Parathyroid adenoma (tissue), 2 donors: ENCODE measurements at regions not wholly inside any gene's neighbourhood (a gene's known extent, or its start where the extent isn't known, plus 50 kb on each side); places are given as distances from the start of the nearest gene placed in this dataset.
A peak's percentile ranks its signal among the peaks of the same experiment; 100 is the strongest.

ENCODE experiments used
- H2AFZ ChIP-seq: fragments of 300-600 bp; sonication (generic); one replicate; pipeline ENCODE4 v1.7.0; 2017; ENCODE audit warnings: antibody characterized with exemption, mild to moderate bottlenecking
- H3K27ac ChIP-seq: fragments of 300-600 bp; sonication (generic); one replicate; pipeline ENCODE4 v1.7.0; 2017
- H3K27me3 ChIP-seq: fragments of 300-600 bp; sonication (generic); one replicate; pipeline ENCODE4 v1.7.0; 2017; ENCODE audit warnings: low read length; ENCODE audit not compliant: control insufficient read depth, insufficient read depth
- H3K36me3 ChIP-seq: fragments of 300-600 bp; sonication (generic); one replicate; pipeline ENCODE4 v1.7.0; 2017; ENCODE audit warnings: low read length; ENCODE audit not compliant: control insufficient read depth, insufficient read depth
- H3K4me1 ChIP-seq: fragments of 300-600 bp; sonication (generic); one replicate; pipeline ENCODE4 v1.7.0; 2017; ENCODE audit warnings: control low read depth
- H3K4me2 ChIP-seq: fragments of 300-600 bp; sonication (generic); one replicate; pipeline ENCODE4 v1.7.0; 2017; ENCODE audit warnings: low read length
- H3K4me3 ChIP-seq: fragments of 300-600 bp; sonication (generic); one replicate; pipeline ENCODE4 v1.7.0; 2017; ENCODE audit warnings: low read depth, low read length
- H3K79me2 ChIP-seq: fragments of 300-600 bp; sonication (generic); one replicate; pipeline ENCODE4 v1.7.0; 2017; ENCODE audit warnings: control low read depth
- H3K9ac ChIP-seq: fragments of 300-600 bp; sonication (generic); one replicate; pipeline ENCODE4 v1.7.0; 2017; ENCODE audit warnings: mild to moderate bottlenecking
- H3K9me3 ChIP-seq: fragments of 300-600 bp; sonication (generic); one replicate; pipeline ENCODE4 v1.7.0; 2017; ENCODE audit warnings: low read length; ENCODE audit not compliant: control insufficient read depth
- CTCF ChIP-seq: fragments of 300-600 bp; sonication (generic); IDR thresholded peaks from one replicate; pipeline ENCODE4 v1.7.0; 2017; ENCODE audit warnings: antibody characterized with exemption, mild to moderate bottlenecking
- donor health status: primary hyperparathyroidism.

DNA sequence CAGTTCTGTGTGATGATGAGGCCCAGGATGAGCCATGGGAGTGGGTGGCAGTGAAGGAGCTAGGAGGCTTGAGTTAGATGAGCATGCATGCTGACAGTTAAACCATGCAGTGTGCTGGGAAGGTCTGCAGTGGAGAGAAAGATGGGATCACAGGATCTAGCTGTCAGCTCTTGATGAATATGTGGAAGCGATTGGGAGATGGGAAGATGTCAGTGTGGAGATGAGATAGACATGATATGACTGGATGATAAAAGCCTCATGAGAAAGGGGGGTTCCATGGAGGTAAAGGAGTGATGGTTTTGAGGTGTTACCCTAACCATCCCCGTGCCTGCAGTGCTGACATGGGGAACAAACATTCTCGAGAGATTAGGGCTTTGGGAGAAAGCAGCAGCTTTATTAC lies 165.0 kb upstream of the CTBP2 start:
- no peak overlapping the region for H3K4me3 ChIP-seq
- H2AFZ ChIP-seq = no peak overlapping the region
- no peaks in the 10 kb centered on the region for H3K79me2 ChIP-seq
- H3K9ac ChIP-seq = no peak overlapping the region
- H3K4me2 ChIP-seq = no peak overlapping the region
- H3K9me3 ChIP-seq = no peaks in the 10 kb centered on the region
- no peak for TF ChIP-seq CTCF
- no peak overlapping the region for H3K27ac ChIP-seq
- H3K27me3 ChIP-seq = no peaks in the 10 kb centered on the region
- no peaks in the 10 kb centered on the region for H3K4me1 ChIP-seq
- no peaks in the 10 kb centered on the region for H3K36me3 ChIP-seq

- Histone ChIP-seq H3K36me3 (no peaks in the 10 kb centered on the region), H3K79me2 (no peaks in the 10 kb centered on the region), H3K4me2 (peak overlapping the region; percentile 4), H3K9me3 (no peaks in the 10 kb centered on the region), H2AFZ (no peak overlapping the region), H3K4me3 (no peak overlapping the region), H3K27ac (no peak overlapping the region), H3K27me3 (no peaks in the 10 kb centered on the region), H3K9ac (no peak overlapping the region), H3K4me1 (no peaks in the 10 kb centered on the region)
- TF ChIP-seq CTCF = no peak
These were observed 156.1 kb upstream of the CTBP2 start for GRCh38 chr10:125316436-125316835.

DNA sequence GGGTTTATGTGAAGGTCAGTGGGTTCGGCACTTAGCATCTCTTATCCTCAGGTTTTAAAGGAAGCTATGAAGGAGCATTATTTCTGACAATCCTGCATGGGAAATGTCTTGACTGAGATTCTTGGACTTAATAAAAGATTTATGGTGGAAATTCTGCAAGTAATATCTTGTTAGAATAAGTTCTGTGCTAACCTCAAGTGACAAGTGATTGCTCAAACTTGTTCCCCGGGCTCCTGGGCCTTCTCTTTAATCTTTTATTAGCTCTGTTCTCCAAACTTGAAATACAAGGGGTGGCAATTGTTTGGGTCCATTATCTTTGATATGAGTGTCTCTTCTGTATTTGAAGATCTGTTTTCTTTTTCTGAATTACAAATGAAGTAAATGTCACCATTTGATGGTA lies 140.6 kb upstream of the CTBP2 start:
- H3K4me3 ChIP-seq = no peak overlapping the region
- no peaks in the 10 kb centered on the region for H3K4me1 ChIP-seq
- no peak for TF ChIP-seq CTCF
- H3K4me2 ChIP-seq = no peak overlapping the region
- H3K36me3 ChIP-seq = no peaks in the 10 kb centered on the region
- no peaks in the 10 kb centered on the region for H3K27me3 ChIP-seq
- H3K27ac ChIP-seq = no peak overlapping the region
- H3K9ac ChIP-seq = no peak overlapping the region
- no peaks in the 10 kb centered on the region for H3K9me3 ChIP-seq
- H3K79me2 ChIP-seq = no peaks in the 10 kb centered on the region
- H2AFZ ChIP-seq = no peak overlapping the region

DNA sequence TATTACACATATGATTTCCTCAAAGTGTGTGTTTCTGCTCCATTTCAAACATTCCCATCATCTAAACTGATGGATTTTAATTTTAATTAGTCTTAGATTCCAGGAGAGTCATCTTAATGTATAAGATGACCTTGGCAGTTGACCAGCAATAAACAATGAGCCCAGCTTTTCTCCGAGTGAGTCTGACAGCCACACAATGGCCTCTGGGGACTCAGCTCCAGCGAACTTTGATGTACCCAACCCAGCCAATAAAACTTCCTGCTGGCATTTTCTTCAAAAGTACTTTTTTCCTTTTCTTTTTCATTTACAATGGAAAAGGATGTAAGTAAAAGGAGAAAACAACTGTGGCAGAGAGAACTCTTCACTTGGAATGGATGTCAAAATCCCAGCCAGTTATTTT lies 139.1 kb upstream of the CTBP2 start:
- Histone ChIP-seq H3K27me3 (no peaks in the 10 kb centered on the region), H3K4me1 (no peaks in the 10 kb centered on the region), H3K4me3 (no peak overlapping the region), H3K79me2 (no peaks in the 10 kb centered on the region), H2AFZ (no peak overlapping the region), H3K27ac (no peak overlapping the region), H3K9ac (no peak overlapping the region), H3K36me3 (no peaks in the 10 kb centered on the region), H3K9me3 (no peaks in the 10 kb centered on the region), H3K4me2 (no peak overlapping the region)
- TF ChIP-seq CTCF = no peak

DNA sequence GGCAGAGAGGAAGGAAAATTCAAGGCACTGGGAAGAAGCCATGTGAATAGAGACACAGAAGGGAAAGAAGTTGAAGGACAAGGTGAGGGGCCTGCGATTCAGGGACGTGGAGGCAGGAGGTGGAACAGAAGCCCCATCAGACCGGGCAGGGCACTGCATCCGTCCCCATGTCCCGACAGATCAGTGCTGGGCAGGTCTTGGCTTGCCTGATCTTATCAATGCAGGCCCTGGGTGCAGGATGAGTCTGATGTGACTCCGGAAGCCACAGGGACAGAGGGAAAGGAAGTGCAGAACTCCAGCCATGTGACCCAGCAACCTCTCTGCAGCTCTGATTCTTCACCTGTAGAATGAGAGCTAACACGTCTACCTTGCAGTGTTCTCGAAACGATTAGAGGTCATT lies 136.2 kb upstream of the CTBP2 start:
- Histone ChIP-seq H3K27ac (no peak overlapping the region), H3K27me3 (no peaks in the 10 kb centered on the region), H3K4me3 (no peak overlapping the region), H3K4me1 (no peaks in the 10 kb centered on the region), H3K79me2 (no peaks in the 10 kb centered on the region), H3K9me3 (no peaks in the 10 kb centered on the region), H3K9ac (no peak overlapping the region), H3K4me2 (no peak overlapping the region), H3K36me3 (no peaks in the 10 kb centered on the region), H2AFZ (no peak overlapping the region)
- no peak for TF ChIP-seq CTCF
